ENCODE measurements at regions not wholly inside any gene's neighbourhood (a gene's known extent, or its start where the extent isn't known, plus 50 kb on each side); places are given as distances from the start of the nearest gene placed in this dataset.

DNA sequence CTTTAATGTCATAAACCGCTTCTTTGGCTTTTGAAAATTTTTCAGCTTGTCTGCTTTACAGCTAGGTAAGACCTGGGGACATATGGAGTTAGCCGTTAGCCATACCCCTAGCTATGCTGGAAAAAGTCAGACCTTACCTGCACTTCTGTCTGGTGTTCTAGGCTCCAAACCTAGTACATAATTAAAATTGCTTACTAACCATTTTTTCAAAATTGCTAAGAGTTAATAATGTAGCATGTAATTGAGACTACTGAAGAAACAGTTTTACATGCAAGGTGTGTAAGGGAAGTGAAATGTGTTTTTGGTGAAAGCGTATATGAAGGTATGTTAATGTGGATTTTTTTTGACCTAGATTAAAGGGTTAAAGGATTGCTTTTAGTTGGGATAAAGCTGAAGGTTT lies 336.9 kb downstream of the RNF144B start:
- CTCF ChIA-PET = no interaction called here
- intact Hi-C loops (cut with micrococcal nuclease) = no loop called here
- no peaks in the 10 kb centered on the region for H3K36me3 ChIP-seq (ENCODE audit: control insufficient read depth in 1 of 2, insufficient read depth in 2 of 2, low read length in 2 of 2)

More for the DNA sequence above, 336.9 kb downstream of the RNF144B start:
- Histone ChIP-seq H2AFZ (ENCODE audit: low read depth, low read length, poor library complexity, severe bottlenecking) (no peak overlapping the region), H3K9me3 (ENCODE audit: control insufficient read depth in 1 of 2, insufficient read depth in 1 of 2, low read depth in 1 of 2, low read length in 2 of 2) (no peaks in the 10 kb centered on the region), H3K9ac (ENCODE audit: low read length) (no peak overlapping the region), H3K4me3 (replicated peaks in 1 of 2; ENCODE audit: low read depth in 1 of 2, low read length in 2 of 2) (no peak overlapping the region), H4K20me1 (ENCODE audit: insufficient read depth) (no peaks in the 10 kb centered on the region), H3K4me2 (ENCODE audit: low read length) (no peak overlapping the region), H3K79me2 (ENCODE audit: insufficient read depth, low read length) (no peaks in the 10 kb centered on the region), H3K27ac (ENCODE audit: low read depth, low read length) (no peak overlapping the region), H3K27me3 (ENCODE audit: insufficient read depth, low read length) (no peaks in the 10 kb centered on the region), H3K4me1 (ENCODE audit: control insufficient read depth in 1 of 2, insufficient read depth in 2 of 2, low read length in 2 of 2) (no peaks in the 10 kb centered on the region), H3K9me2 (ENCODE audit: insufficient read depth) (no peaks in the 10 kb centered on the region)
- RAD21 ChIA-PET (ENCODE audit: low non-redundant PET in 1 of 2, low total read pairs in 2 of 2, uncharacterized antibody in 2 of 2, unreplicated experiment in 2 of 2) = no interaction called here
- BruUV-seq (replicated peaks) = no TSS peak
- no peak for DNase-seq (ENCODE audit: low read depth, low spot score)
- TF ChIP-seq, protein P1, sequence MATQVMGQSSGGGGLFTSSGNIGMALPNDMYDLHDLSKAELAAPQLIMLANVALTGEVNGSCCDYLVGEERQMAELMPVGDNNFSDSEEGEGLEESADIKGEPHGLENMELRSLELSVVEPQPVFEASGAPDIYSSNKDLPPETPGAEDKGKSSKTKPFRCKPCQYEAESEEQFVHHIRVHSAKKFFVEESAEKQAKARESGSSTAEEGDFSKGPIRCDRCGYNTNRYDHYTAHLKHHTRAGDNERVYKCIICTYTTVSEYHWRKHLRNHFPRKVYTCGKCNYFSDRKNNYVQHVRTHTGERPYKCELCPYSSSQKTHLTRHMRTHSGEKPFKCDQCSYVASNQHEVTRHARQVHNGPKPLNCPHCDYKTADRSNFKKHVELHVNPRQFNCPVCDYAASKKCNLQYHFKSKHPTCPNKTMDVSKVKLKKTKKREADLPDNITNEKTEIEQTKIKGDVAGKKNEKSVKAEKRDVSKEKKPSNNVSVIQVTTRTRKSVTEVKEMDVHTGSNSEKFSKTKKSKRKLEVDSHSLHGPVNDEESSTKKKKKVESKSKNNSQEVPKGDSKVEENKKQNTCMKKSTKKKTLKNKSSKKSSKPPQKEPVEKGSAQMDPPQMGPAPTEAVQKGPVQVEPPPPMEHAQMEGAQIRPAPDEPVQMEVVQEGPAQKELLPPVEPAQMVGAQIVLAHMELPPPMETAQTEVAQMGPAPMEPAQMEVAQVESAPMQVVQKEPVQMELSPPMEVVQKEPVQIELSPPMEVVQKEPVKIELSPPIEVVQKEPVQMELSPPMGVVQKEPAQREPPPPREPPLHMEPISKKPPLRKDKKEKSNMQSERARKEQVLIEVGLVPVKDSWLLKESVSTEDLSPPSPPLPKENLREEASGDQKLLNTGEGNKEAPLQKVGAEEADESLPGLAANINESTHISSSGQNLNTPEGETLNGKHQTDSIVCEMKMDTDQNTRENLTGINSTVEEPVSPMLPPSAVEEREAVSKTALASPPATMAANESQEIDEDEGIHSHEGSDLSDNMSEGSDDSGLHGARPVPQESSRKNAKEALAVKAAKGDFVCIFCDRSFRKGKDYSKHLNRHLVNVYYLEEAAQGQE (IDR thresholded peaks at IDR 0.05; ENCODE audit: low read depth) = no peak
- no peak for TF ChIP-seq FOSL1 (IDR thresholded peaks at IDR 0.05; ENCODE audit: low read depth)
- TF ChIP-seq, protein P2, sequence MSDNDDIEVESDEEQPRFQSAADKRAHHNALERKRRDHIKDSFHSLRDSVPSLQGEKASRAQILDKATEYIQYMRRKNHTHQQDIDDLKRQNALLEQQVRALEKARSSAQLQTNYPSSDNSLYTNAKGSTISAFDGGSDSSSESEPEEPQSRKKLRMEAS (IDR thresholded peaks at IDR 0.05) = no peak
- TF ChIP-seq SRF (IDR thresholded peaks at IDR 0.05; ENCODE audit: low read depth) = no peak
- no peak for TF ChIP-seq CBX3 (IDR thresholded peaks at IDR 0.05; ENCODE audit: low read depth)
- no peak for TF ChIP-seq CEBPB (IDR thresholded peaks at IDR 0.05; ENCODE audit: low read depth)
- TF ChIP-seq, protein P3, sequence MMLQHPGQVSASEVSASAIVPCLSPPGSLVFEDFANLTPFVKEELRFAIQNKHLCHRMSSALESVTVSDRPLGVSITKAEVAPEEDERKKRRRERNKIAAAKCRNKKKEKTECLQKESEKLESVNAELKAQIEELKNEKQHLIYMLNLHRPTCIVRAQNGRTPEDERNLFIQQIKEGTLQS (IDR thresholded peaks at IDR 0.05) = no peak
- TF ChIP-seq ZNF274 (IDR thresholded peaks at IDR 0.05; ENCODE audit: low read depth, low read length) = no peak
- no peak for TF ChIP-seq SIN3A (IDR thresholded peaks at IDR 0.05; ENCODE audit: low read depth)
- no peak for TF ChIP-seq EZH2 (IDR thresholded peaks at IDR 0.05)
- no peak for TF ChIP-seq POLR2AphosphoS5 (IDR thresholded peaks at IDR 0.05; ENCODE audit: low read depth, low read length)
- TF ChIP-seq JUND (IDR thresholded peaks at IDR 0.05) = no peak
- TF ChIP-seq, protein P4, sequence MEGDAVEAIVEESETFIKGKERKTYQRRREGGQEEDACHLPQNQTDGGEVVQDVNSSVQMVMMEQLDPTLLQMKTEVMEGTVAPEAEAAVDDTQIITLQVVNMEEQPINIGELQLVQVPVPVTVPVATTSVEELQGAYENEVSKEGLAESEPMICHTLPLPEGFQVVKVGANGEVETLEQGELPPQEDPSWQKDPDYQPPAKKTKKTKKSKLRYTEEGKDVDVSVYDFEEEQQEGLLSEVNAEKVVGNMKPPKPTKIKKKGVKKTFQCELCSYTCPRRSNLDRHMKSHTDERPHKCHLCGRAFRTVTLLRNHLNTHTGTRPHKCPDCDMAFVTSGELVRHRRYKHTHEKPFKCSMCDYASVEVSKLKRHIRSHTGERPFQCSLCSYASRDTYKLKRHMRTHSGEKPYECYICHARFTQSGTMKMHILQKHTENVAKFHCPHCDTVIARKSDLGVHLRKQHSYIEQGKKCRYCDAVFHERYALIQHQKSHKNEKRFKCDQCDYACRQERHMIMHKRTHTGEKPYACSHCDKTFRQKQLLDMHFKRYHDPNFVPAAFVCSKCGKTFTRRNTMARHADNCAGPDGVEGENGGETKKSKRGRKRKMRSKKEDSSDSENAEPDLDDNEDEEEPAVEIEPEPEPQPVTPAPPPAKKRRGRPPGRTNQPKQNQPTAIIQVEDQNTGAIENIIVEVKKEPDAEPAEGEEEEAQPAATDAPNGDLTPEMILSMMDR (IDR thresholded peaks at IDR 0.05 in 2 of 3, conservative IDR thresholded peaks at IDR 0.05 in 1 of 3; ENCODE audit: borderline replicate concordance in 1 of 3, insufficient read depth in 1 of 3, low read depth in 2 of 3, low read length in 2 of 3) = no peak
- no peak for TF ChIP-seq ZFX (IDR thresholded peaks at IDR 0.05)
- TF ChIP-seq ELF1 (IDR thresholded peaks at IDR 0.05; ENCODE audit: borderline replicate concordance, low read depth) = no peak
- no peak for TF ChIP-seq RAD21 (IDR thresholded peaks at IDR 0.05; ENCODE audit: low read depth)
- TF ChIP-seq, protein P5, sequence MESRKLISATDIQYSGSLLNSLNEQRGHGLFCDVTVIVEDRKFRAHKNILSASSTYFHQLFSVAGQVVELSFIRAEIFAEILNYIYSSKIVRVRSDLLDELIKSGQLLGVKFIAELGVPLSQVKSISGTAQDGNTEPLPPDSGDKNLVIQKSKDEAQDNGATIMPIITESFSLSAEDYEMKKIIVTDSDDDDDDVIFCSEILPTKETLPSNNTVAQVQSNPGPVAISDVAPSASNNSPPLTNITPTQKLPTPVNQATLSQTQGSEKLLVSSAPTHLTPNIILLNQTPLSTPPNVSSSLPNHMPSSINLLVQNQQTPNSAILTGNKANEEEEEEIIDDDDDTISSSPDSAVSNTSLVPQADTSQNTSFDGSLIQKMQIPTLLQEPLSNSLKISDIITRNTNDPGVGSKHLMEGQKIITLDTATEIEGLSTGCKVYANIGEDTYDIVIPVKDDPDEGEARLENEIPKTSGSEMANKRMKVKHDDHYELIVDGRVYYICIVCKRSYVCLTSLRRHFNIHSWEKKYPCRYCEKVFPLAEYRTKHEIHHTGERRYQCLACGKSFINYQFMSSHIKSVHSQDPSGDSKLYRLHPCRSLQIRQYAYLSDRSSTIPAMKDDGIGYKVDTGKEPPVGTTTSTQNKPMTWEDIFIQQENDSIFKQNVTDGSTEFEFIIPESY (IDR thresholded peaks at IDR 0.05; ENCODE audit: extremely low read depth, insufficient replicate concordance, low read length) = no peak
- TF ChIP-seq TCF7L2 (IDR thresholded peaks at IDR 0.05; ENCODE audit: borderline replicate concordance, extremely low read depth, insufficient read depth, insufficient read length) = no peak
- TF ChIP-seq POLR2A (IDR thresholded peaks at IDR 0.05; ENCODE audit: borderline replicate concordance, extremely low read depth, insufficient read depth, insufficient read length) = no peak
- TF ChIP-seq YY1 (IDR thresholded peaks at IDR 0.05; ENCODE audit: extremely low read depth, insufficient replicate concordance, low read depth, low read length) = no peak
- POLR2A ChIA-PET = no interaction called here
- no peak for ATAC-seq
